ENCODE measurements at regions not wholly inside any gene's neighbourhood (a gene's known extent, or its start where the extent isn't known, plus 50 kb on each side); places are given as distances from the start of the nearest gene placed in this dataset.
A peak's percentile ranks its signal among the peaks of the same experiment; 100 is the strongest.
"Not testable (repeated sequence)": the region's sequence is repeated elsewhere in the genome, so short reads cannot be mapped to it uniquely, and the experiment has no call there.

DNA sequence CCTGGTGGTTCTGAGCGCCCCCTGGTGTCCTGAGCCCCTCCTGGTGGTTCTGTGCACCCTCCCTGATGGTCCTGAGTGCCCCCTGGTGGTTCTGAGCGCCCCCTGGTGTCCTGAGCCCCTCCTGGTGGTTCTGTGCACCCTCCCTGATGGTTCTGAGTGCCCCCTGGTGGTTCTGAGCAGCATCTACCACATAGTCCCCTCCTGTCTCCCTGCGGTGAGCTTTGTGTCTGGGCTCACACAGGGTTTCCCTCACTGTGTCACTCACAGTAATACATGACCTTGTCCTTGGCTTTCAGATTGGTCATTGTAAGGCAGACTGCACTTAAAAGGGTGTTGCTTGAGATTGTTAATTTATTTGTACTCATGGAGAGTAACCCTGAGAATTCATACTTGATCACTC lies 474.9 kb downstream of the TMEM121 start:
- BruUV-seq (replicated peaks); H3K36me3 ChIP-seq (ENCODE audit: insufficient read depth, low read length, poor library complexity, severe bottlenecking); H3K27ac ChIP-seq (ENCODE audit: low read depth, low read length, poor library complexity, severe bottlenecking); H3K9me3 ChIP-seq (ENCODE audit: low read depth, low read length, poor library complexity, severe bottlenecking); CTCF ChIA-PET; H3K27me3 ChIP-seq (replicated peaks; ENCODE audit: insufficient read depth, low read depth, low read length, poor library complexity); H3K4me3 ChIP-seq (ENCODE audit: low read depth, low read length, poor library complexity, severe bottlenecking); DNase-seq (ENCODE audit: low spot score); intact Hi-C loops (cut with micrococcal nuclease; ENCODE audit: unreplicated experiment); POLR2A ChIA-PET (ENCODE audit: low non-redundant PET); H3K4me1 ChIP-seq (ENCODE audit: insufficient read depth, low read length, poor library complexity, severe bottlenecking): not testable (repeated sequence)
- TF ChIP-seq, protein P1, sequence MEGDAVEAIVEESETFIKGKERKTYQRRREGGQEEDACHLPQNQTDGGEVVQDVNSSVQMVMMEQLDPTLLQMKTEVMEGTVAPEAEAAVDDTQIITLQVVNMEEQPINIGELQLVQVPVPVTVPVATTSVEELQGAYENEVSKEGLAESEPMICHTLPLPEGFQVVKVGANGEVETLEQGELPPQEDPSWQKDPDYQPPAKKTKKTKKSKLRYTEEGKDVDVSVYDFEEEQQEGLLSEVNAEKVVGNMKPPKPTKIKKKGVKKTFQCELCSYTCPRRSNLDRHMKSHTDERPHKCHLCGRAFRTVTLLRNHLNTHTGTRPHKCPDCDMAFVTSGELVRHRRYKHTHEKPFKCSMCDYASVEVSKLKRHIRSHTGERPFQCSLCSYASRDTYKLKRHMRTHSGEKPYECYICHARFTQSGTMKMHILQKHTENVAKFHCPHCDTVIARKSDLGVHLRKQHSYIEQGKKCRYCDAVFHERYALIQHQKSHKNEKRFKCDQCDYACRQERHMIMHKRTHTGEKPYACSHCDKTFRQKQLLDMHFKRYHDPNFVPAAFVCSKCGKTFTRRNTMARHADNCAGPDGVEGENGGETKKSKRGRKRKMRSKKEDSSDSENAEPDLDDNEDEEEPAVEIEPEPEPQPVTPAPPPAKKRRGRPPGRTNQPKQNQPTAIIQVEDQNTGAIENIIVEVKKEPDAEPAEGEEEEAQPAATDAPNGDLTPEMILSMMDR (conservative IDR thresholded peaks at IDR 0.05; ENCODE audit: low read depth, low read length): peak; percentile 39; the same call in 1 of the 2 replicates

DNA sequence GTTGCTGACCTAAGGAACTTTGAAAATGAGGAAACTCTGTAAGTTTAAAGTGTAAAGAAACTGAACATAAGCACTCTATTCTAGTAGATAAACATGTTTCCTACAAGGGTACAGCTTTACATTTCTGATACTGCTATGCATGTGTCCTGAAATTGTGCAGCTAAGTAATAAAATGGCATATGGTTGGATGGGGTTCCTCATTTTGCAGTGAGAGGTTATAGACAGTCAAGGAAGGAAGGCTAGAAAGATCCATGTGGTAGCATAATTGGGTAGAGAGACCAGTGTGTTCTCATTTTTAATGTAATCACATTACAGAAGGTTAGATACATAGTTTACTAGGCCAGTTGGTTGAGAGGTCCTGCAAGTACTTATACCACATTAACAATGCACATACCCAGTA lies 477.0 kb downstream of the TMEM121 start:
- no peak for DNase-seq (ENCODE audit: low spot score)
- ChIA-PET POLR2A (ENCODE audit: low non-redundant PET) (no interaction called here), CTCF (no interaction called here)
- no TSS peak for BruUV-seq (replicated peaks)
- Histone ChIP-seq H3K4me1 (ENCODE audit: insufficient read depth, low read length, poor library complexity, severe bottlenecking) (no peaks in the 10 kb centered on the region), H3K4me3 (ENCODE audit: low read depth, low read length, poor library complexity, severe bottlenecking) (no peak overlapping the region), H3K9me3 (ENCODE audit: low read depth, low read length, poor library complexity, severe bottlenecking) (no peaks in the 10 kb centered on the region), H3K27me3 (replicated peaks; ENCODE audit: insufficient read depth, low read depth, low read length, poor library complexity) (no peaks in the 10 kb centered on the region), H3K36me3 (ENCODE audit: insufficient read depth, low read length, poor library complexity, severe bottlenecking) (no peaks in the 10 kb centered on the region), H3K27ac (ENCODE audit: low read depth, low read length, poor library complexity, severe bottlenecking) (no peak overlapping the region)
- intact Hi-C loops (cut with micrococcal nuclease; ENCODE audit: unreplicated experiment): no loop called here
- TF ChIP-seq, protein P1 (conservative IDR thresholded peaks at IDR 0.05; ENCODE audit: low read depth, low read length): no peak
- TF ChIP-seq EZH2 (IDR thresholded peaks at IDR 0.05; ENCODE audit: borderline replicate concordance, low read depth, low read length, poor library complexity, severe bottlenecking): no peak

DNA sequence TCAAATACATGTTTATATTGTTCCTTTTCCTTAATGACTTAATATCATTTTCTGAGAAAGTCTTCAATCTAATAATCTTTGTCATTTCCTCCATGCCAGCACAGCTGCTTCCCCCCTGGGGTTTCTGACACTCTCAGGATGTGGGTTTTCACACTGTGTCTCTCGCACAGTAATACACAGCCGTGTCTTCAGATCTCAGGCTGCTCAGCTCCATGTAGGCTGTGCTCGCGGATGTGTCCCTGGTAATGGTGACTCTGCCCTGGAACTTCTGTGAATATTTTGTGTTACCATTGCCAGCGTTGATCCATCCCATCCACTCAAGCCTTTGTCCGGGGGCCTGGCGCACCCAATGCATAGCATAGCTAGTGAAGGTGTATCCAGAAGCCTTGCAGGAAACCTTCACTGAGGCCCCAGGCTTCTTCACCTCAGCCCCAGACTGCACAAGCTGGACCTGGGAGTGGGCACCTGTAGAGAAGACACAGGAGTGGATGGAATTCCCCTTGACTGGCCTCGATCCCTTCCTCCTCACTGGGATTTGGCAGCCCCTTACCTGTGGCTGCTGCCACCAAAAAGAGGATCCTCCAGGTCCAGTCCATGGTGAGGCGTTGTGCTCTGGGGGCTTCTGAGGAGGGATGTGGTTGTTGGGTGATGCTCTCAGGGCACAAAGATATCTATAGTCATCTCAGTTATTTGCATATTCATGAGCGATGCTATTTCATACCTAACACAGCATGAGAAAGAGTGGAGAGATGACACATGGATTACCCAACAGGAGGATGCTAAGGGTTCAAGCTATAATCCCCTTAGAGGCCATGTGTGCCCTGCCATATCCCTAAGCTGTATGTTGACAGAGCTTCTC lies 478.8 kb downstream of the TMEM121 start:
- BruUV-seq (replicated peaks); H3K9me3 ChIP-seq (ENCODE audit: low read depth, low read length, poor library complexity, severe bottlenecking); H3K4me1 ChIP-seq (ENCODE audit: insufficient read depth, low read length, poor library complexity, severe bottlenecking); H3K36me3 ChIP-seq (ENCODE audit: insufficient read depth, low read length, poor library complexity, severe bottlenecking); POLR2A ChIA-PET (ENCODE audit: low non-redundant PET); H3K27ac ChIP-seq (ENCODE audit: low read depth, low read length, poor library complexity, severe bottlenecking); H3K27me3 ChIP-seq (replicated peaks; ENCODE audit: insufficient read depth, low read depth, low read length, poor library complexity); H3K4me3 ChIP-seq (ENCODE audit: low read depth, low read length, poor library complexity, severe bottlenecking); intact Hi-C loops (cut with micrococcal nuclease; ENCODE audit: unreplicated experiment): not testable (repeated sequence)
- DNase-seq (ENCODE audit: low spot score): peak; percentile 43
- CTCF ChIA-PET: interaction anchor here (1.2 kb wide), 1 partner anchor 30 kb away, joined by 4 read pairs; no protein-coding TSS in a partner anchor

DNA sequence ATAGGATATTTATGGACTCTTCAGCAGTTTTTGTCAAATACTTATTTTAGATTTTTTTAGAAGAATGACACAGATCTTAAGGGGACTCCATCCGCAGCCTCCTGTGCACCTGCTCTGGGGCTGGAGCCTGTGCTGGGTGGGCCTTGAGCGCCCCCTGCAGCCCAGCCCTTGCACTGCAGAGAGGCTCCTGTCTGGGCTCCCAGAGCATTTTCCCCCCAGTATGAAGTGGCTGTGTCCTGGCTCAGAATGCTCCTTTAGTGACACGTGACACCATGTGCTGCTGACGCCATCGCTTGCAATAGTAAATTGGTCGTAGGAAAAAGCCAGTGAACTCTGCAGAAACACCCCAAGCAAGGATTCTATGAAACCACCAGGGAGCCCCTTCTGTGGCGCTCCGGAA lies 479.7 kb downstream of the TMEM121 start:
- peak; percentile 58 for DNase-seq (ENCODE audit: low spot score)
- TF ChIP-seq, protein P1 (conservative IDR thresholded peaks at IDR 0.05; ENCODE audit: low read depth, low read length): peak; percentile 81
- intact Hi-C loops (cut with micrococcal nuclease; ENCODE audit: unreplicated experiment): loop anchor here (2.0 kb wide), 1 partner anchor 31 kb away; no protein-coding TSS in a partner anchor
- H3K27me3 ChIP-seq (replicated peaks; ENCODE audit: insufficient read depth, low read depth, low read length, poor library complexity); POLR2A ChIA-PET (ENCODE audit: low non-redundant PET); H3K36me3 ChIP-seq (ENCODE audit: insufficient read depth, low read length, poor library complexity, severe bottlenecking); H3K9me3 ChIP-seq (ENCODE audit: low read depth, low read length, poor library complexity, severe bottlenecking); H3K4me1 ChIP-seq (ENCODE audit: insufficient read depth, low read length, poor library complexity, severe bottlenecking); H3K4me3 ChIP-seq (ENCODE audit: low read depth, low read length, poor library complexity, severe bottlenecking); H3K27ac ChIP-seq (ENCODE audit: low read depth, low read length, poor library complexity, severe bottlenecking); BruUV-seq (replicated peaks): not testable (repeated sequence)
- CTCF ChIA-PET: interaction anchor here (1.2 kb wide), 1 partner anchor 31 kb away, joined by 4 read pairs; no protein-coding TSS in a partner anchor

DNA sequence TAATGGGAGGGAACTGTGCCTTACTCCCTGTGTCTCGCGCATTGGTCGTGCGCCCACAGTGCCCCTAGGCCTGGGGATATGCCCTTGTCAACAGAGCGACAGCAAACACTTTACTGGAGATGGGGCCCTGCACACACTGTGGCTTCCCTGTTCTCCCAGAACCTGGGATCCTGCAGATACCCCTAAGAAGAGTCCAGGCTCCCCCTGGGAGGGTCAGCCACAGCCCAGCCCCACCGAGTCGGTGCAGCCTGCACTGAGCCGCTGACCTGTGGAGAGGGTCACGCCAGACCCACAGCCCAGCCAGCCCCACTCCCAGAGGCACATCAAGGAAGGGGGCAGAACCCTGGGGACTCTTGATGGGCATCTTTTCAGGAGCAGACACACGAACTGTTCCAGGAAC lies 480.3 kb downstream of the TMEM121 start:
- BruUV-seq (replicated peaks); H3K27me3 ChIP-seq (replicated peaks; ENCODE audit: insufficient read depth, low read depth, low read length, poor library complexity); H3K36me3 ChIP-seq (ENCODE audit: insufficient read depth, low read length, poor library complexity, severe bottlenecking); H3K4me1 ChIP-seq (ENCODE audit: insufficient read depth, low read length, poor library complexity, severe bottlenecking); DNase-seq (ENCODE audit: low spot score); POLR2A ChIA-PET (ENCODE audit: low non-redundant PET); H3K4me3 ChIP-seq (ENCODE audit: low read depth, low read length, poor library complexity, severe bottlenecking); CTCF ChIA-PET; H3K27ac ChIP-seq (ENCODE audit: low read depth, low read length, poor library complexity, severe bottlenecking); H3K9me3 ChIP-seq (ENCODE audit: low read depth, low read length, poor library complexity, severe bottlenecking): not testable (repeated sequence)
- intact Hi-C loops (cut with micrococcal nuclease; ENCODE audit: unreplicated experiment): loop anchor here (2.0 kb wide), 1 partner anchor 32 kb away; no protein-coding TSS in a partner anchor
